ENCODE measurements at regions not wholly inside any gene's neighbourhood (a gene's known extent, or its start where the extent isn't known, plus 50 kb on each side); places are given as distances from the start of the nearest gene placed in this dataset.

DNA sequence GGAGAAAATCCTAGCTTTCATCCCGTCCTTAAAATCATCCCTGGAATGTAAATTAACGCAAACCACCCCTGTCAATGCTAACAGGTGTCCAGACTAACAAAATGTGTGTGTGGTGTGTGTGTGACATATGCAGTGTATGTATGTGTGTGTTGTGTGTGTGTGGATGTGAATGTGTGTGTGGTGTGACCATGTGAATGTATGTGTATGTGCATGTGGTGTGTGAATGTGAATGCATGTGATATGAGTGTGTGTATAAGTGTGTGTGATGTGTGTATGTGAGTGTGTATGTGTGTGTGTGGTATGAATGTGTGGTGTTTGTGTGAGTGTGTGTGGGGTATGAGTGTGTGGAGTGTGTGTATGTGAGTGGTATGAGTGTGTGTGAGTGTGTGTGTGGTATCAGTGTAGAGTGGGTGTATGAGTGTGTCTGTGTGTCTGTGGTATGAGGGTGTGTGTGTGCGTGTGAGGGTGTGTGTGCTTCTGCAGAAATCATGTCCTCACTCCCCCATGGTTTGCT is 190.8 kb downstream of the TEX29 start:
- ATAC-seq (no peak), DNase-seq (ENCODE audit: low spot score) (no peak)
- TF ChIP-seq FOXJ3 (CRISPR knock-in tag; IDR thresholded peaks at IDR 0.05; ENCODE audit: borderline replicate concordance) (no peak), IRF2 (CRISPR knock-in tag; IDR thresholded peaks at IDR 0.05; ENCODE audit: borderline replicate concordance, low read depth) (no peak), ESRRA (CRISPR knock-in tag; IDR thresholded peaks at IDR 0.05; ENCODE audit: borderline replicate concordance) (no peak), CREB1 (CRISPR knock-in tag; IDR thresholded peaks at IDR 0.05) (no peak), NFATC4 (CRISPR knock-in tag; IDR thresholded peaks at IDR 0.05) (no peak), ZNF317 (CRISPR knock-in tag; IDR thresholded peaks at IDR 0.05; ENCODE audit: borderline replicate concordance, low read depth) (no peak), RELA (CRISPR knock-in tag; IDR thresholded peaks at IDR 0.05; ENCODE audit: borderline replicate concordance) (no peak), ZNF396 (CRISPR knock-in tag; IDR thresholded peaks at IDR 0.05; ENCODE audit: borderline replicate concordance) (no peak), OVOL2 (CRISPR knock-in tag; IDR thresholded peaks at IDR 0.05; ENCODE audit: borderline replicate concordance) (no peak), MXD4 (CRISPR knock-in tag; IDR thresholded peaks at IDR 0.05; ENCODE audit: borderline replicate concordance) (no peak), GRHL2 (CRISPR knock-in tag; IDR thresholded peaks at IDR 0.05; ENCODE audit: insufficient replicate concordance, severe bottlenecking) (no peak), TEAD1 (CRISPR knock-in tag; IDR thresholded peaks at IDR 0.05) (no peak), FOXK1 (CRISPR knock-in tag; IDR thresholded peaks at IDR 0.05) (no peak)
- TF ChIP-seq, protein P1, sequence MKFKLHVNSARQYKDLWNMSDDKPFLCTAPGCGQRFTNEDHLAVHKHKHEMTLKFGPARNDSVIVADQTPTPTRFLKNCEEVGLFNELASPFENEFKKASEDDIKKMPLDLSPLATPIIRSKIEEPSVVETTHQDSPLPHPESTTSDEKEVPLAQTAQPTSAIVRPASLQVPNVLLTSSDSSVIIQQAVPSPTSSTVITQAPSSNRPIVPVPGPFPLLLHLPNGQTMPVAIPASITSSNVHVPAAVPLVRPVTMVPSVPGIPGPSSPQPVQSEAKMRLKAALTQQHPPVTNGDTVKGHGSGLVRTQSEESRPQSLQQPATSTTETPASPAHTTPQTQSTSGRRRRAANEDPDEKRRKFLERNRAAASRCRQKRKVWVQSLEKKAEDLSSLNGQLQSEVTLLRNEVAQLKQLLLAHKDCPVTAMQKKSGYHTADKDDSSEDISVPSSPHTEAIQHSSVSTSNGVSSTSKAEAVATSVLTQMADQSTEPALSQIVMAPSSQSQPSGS (CRISPR knock-in tag; IDR thresholded peaks at IDR 0.05; ENCODE audit: borderline replicate concordance, low read depth): no peak
- TF ChIP-seq, protein P2, sequence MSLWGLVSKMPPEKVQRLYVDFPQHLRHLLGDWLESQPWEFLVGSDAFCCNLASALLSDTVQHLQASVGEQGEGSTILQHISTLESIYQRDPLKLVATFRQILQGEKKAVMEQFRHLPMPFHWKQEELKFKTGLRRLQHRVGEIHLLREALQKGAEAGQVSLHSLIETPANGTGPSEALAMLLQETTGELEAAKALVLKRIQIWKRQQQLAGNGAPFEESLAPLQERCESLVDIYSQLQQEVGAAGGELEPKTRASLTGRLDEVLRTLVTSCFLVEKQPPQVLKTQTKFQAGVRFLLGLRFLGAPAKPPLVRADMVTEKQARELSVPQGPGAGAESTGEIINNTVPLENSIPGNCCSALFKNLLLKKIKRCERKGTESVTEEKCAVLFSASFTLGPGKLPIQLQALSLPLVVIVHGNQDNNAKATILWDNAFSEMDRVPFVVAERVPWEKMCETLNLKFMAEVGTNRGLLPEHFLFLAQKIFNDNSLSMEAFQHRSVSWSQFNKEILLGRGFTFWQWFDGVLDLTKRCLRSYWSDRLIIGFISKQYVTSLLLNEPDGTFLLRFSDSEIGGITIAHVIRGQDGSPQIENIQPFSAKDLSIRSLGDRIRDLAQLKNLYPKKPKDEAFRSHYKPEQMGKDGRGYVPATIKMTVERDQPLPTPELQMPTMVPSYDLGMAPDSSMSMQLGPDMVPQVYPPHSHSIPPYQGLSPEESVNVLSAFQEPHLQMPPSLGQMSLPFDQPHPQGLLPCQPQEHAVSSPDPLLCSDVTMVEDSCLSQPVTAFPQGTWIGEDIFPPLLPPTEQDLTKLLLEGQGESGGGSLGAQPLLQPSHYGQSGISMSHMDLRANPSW (CRISPR knock-in tag; conservative IDR thresholded peaks at IDR 0.05; ENCODE audit: low read depth): no peak
- TF ChIP-seq, protein P3, sequence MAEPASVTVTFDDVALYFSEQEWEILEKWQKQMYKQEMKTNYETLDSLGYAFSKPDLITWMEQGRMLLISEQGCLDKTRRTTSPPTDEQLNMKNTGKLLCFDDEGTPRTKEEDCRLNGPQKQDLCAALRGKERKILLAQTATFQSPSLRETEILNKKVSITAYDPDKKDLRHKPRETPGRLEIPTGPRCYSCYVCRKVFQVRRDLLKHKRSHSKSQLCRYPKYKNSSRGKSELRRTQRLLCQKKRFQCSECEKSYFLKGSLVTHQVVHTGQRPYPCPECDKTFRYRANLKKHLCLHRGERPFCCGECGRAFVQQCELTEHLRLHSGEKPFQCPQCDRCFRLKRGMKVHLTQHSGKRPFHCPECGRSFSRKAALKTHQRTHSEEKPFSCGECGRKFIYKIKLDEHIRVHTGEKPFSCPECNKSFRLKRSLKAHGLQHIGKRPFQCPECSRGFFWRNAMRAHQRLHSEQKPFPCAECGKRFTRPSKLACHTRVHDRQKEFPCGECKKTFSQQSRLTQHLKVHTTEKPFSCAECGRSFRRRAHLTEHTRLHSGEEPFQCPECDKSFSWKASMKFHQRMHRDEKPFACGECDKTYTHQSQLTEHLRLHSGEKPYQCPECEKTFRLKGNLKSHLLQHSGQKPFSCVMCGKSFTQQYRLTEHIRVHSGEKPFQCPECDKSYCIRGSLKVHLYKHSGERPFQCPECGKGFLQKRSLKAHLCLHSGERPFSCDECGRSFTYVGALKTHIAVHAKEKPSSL (CRISPR knock-in tag; conservative IDR thresholded peaks at IDR 0.05): no peak
- TF ChIP-seq, protein P4, sequence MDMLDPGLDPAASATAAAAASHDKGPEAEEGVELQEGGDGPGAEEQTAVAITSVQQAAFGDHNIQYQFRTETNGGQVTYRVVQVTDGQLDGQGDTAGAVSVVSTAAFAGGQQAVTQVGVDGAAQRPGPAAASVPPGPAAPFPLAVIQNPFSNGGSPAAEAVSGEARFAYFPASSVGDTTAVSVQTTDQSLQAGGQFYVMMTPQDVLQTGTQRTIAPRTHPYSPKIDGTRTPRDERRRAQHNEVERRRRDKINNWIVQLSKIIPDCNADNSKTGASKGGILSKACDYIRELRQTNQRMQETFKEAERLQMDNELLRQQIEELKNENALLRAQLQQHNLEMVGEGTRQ (CRISPR knock-in tag; IDR thresholded peaks at IDR 0.05): no peak
- ChIA-PET POLR2A (no interaction called here), CTCF (no interaction called here)
- no peaks in the 10 kb centered on the region for H3K27me3 Mint-ChIP-seq (ENCODE audit: low read depth)
- H3K4me3 Mint-ChIP-seq: no peak overlapping the region
- no peaks in the 10 kb centered on the region for H3K9me3 Mint-ChIP-seq
- 0 out of 2 replicates have a peak, but pooled peaks cover 7% of the 10 kb centered on the region for H3K4me1 Mint-ChIP-seq
- no peak overlapping the region; the same call in 1 of the 2 replicates for H3K27ac Mint-ChIP-seq
- H3K36me3 Mint-ChIP-seq: no peaks in the 10 kb centered on the region

DNA sequence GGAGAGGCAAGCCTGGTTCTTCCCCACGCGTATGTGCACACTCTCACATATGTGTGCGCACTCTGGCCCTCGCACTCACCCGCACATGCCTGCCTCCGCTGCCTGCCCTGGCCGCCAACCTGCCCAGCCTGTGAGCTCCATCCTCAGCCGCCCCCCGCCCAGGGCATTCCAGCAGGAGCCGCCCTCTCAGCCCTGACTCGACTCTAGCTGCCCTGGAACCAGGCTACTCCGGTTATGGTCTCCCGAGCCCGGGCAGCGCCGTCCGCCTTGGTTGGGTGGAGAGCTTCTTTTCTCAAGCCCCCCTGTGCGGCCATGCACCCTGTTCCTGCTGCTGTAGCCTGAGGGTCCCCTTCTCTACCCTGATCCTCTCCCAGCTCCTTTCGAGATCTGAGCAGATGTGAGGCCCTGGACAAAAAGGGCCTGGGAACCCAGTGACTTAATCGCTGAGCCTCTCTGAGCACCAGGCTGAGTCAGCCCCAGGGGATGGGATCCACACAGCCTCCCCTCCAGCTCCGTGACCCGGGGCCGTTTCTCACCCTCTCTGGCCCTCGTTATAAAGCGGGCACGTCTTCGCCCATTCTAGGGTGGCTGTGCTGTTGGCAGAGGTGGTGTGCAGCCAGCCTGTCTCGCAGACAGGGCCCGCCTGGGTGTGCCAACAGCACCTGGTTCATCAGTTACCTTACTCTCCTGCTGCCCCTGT is 191.5 kb downstream of the TEX29 start:
- no peak overlapping the region for H3K27ac Mint-ChIP-seq
- no peak overlapping the region for H3K4me3 Mint-ChIP-seq
- no peaks in the 10 kb centered on the region for H3K36me3 Mint-ChIP-seq
- ATAC-seq (no peak), DNase-seq (ENCODE audit: low spot score) (no peak)
- ChIA-PET POLR2A (no interaction called here), CTCF (no interaction called here)
- H3K4me1 Mint-ChIP-seq: 0 out of 2 replicates have a peak, but pooled peaks cover 7% of the 10 kb centered on the region
- no peaks in the 10 kb centered on the region for H3K27me3 Mint-ChIP-seq (ENCODE audit: low read depth)
- no peaks in the 10 kb centered on the region for H3K9me3 Mint-ChIP-seq
- TF ChIP-seq, protein P5, sequence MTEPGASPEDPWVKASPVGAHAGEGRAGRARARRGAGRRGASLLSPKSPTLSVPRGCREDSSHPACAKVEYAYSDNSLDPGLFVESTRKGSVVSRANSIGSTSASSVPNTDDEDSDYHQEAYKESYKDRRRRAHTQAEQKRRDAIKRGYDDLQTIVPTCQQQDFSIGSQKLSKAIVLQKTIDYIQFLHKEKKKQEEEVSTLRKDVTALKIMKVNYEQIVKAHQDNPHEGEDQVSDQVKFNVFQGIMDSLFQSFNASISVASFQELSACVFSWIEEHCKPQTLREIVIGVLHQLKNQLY (CRISPR knock-in tag; IDR thresholded peaks at IDR 0.05): no peak
- TF ChIP-seq FOXK1 (CRISPR knock-in tag; IDR thresholded peaks at IDR 0.05) (no peak), TP53 (CRISPR knock-in tag; IDR thresholded peaks at IDR 0.05) (no peak), TEAD1 (CRISPR knock-in tag; IDR thresholded peaks at IDR 0.05) (no peak)
- TF ChIP-seq, protein P2 (CRISPR knock-in tag; conservative IDR thresholded peaks at IDR 0.05; ENCODE audit: low read depth): no peak
- TF ChIP-seq, protein P6, sequence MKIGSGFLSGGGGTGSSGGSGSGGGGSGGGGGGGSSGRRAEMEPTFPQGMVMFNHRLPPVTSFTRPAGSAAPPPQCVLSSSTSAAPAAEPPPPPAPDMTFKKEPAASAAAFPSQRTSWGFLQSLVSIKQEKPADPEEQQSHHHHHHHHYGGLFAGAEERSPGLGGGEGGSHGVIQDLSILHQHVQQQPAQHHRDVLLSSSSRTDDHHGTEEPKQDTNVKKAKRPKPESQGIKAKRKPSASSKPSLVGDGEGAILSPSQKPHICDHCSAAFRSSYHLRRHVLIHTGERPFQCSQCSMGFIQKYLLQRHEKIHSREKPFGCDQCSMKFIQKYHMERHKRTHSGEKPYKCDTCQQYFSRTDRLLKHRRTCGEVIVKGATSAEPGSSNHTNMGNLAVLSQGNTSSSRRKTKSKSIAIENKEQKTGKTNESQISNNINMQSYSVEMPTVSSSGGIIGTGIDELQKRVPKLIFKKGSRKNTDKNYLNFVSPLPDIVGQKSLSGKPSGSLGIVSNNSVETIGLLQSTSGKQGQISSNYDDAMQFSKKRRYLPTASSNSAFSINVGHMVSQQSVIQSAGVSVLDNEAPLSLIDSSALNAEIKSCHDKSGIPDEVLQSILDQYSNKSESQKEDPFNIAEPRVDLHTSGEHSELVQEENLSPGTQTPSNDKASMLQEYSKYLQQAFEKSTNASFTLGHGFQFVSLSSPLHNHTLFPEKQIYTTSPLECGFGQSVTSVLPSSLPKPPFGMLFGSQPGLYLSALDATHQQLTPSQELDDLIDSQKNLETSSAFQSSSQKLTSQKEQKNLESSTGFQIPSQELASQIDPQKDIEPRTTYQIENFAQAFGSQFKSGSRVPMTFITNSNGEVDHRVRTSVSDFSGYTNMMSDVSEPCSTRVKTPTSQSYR (CRISPR knock-in tag; IDR thresholded peaks at IDR 0.05): no peak

Measured in WTC11 (cell line).